GM19043 (cell line): ENCODE measurements at regions not wholly inside any gene's neighbourhood (a gene's known extent, or its start where the extent isn't known, plus 50 kb on each side); places are given as distances from the start of the nearest gene placed in this dataset.
"Not testable (repeated sequence)": the region's sequence is repeated elsewhere in the genome, so short reads cannot be mapped to it uniquely, and the experiment has no call there.

Experiments
- ATAC-seq: cut with Tn5 transposase; IDR thresholded peaks from one replicate; pipeline ENCODE4 v1.9.1; 2021; ENCODE audit warnings: low read depth; ENCODE audit not compliant: unreplicated experiment

DNA sequence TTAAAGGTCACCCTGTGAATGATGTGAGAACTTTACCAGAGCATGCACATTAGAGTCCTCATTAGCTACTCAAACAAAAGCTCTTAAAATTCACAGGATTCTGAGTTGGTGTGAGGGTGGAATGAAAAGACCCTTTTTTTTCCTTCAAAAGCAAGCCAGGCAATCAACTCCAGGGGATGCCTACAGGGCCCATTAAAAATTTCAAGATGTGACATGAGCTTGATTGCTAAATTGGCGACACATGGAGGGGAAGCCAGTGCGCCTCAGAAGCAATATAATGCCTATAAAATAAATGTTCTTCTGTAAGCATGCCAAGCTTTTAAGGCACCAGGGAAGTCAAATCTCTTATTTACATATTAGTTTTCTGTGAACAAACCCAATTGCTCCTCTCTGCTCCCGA is 328.8 kb upstream of the SUCLG2 start:
- ATAC-seq, result no peak

DNA sequence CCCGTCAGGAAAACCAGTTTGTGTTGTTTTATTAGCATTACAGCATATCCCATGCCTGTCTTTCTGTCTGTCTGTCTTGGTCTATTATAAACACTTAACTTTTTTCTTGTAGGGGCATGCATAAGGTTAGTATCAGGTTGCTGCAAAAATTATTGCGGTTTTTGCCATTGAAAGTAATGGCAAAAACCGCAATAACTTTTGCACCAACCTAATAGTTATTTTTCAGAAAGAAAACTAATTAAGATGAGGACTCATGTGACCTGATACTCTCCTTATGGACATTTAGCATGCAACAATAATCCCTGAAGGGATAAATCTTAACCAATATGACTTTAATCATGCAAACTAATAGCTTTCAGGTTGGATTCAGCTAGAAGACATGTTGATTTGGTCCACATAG is 326.7 kb upstream of the SUCLG2 start:
- no peak for ATAC-seq

DNA sequence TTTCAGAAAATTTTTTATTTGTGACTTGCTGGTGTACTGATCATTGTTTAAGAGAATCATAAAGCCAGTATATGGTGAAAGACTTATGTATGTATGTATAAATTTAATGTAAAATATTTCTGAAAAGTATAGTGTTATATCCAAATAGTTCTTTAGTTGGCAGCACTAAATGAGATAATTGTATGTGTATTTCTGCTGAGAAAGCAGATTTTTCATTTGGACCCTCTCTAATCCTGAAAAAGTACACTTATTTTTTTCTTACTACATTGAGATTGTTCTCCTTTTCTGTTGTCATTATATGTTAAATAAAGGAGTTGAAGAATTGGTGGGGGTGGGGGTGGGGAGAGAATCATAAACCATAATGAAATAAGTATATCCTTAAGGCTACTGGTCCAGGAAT is 324.9 kb upstream of the SUCLG2 start:
- no peak for ATAC-seq

DNA sequence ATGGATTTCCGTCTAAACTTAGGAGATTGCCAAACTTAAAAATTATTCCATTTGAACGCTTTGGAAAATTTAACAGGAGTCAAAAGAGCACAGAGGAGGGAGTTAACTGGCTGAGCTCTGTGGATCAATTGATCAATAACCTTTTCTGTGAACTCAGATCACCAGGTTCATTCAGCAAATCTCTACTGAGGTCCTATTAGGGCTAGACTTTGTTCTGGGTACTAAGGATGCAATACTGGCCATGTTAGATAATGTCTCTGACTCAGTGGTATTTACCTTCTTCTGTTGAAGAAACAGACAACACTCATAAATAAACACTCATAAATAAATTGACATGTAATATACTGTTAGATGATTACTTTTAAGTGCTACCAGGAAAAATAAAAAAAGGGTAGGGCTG is 323.4 kb upstream of the SUCLG2 start:
- no peak for ATAC-seq

DNA sequence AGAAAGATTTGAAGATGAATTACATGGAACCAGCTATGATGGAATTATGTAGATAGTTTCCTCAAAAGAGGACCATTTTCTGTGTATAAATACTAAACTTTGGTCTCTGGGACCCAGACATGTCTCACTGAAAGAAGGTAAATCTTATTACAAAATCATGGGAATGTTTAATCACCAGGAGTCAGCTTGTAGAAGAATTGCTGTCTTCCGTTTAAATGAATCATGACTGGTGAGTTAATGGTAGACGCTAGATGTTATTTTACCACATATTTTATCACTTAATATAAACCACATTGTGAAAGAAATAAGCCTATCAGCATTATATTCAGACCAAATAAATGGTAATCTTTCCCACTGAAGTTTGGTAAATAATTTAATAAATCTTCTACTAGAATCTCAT is 322.3 kb upstream of the SUCLG2 start:
- no peak for ATAC-seq

DNA sequence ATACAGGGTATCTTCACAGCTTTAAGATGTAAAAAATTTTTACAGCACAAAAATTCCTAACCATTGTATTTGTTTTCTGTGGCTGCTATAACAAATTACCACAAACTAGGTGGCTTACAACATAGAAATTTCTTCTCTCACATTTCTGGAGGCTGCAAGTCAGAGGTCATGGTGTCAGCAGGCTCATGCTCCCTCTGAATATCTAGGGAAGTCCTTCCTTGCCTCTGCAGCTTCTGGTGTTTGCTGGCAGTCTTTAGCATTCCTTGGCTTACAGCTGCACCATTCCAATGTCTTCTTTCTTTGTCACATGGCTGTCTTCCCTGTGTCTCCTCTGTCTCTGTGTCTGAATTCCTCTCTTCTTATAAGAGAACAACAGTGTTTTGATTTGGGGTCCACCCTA is 310.2 kb upstream of the SUCLG2 start:
- no peak for ATAC-seq

DNA sequence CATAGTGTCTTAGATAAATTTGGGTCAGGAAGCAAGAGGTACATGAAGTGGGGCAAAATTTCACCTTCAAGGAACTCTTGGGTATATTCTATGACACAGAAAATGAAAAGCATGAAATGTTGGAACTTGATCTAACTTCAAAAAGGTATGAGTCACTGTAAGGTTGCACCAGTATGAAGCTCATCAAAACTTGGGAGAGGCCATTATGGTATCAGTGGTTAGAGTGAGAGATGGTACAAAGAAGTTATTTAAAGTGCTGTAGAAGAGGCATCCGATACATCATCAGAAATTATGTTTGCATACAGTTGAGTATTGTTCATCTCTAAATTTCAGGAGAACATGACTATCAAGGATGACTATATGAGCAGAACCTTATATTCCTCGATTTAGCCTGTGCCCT is 302.9 kb upstream of the SUCLG2 start:
- no peak for ATAC-seq

DNA sequence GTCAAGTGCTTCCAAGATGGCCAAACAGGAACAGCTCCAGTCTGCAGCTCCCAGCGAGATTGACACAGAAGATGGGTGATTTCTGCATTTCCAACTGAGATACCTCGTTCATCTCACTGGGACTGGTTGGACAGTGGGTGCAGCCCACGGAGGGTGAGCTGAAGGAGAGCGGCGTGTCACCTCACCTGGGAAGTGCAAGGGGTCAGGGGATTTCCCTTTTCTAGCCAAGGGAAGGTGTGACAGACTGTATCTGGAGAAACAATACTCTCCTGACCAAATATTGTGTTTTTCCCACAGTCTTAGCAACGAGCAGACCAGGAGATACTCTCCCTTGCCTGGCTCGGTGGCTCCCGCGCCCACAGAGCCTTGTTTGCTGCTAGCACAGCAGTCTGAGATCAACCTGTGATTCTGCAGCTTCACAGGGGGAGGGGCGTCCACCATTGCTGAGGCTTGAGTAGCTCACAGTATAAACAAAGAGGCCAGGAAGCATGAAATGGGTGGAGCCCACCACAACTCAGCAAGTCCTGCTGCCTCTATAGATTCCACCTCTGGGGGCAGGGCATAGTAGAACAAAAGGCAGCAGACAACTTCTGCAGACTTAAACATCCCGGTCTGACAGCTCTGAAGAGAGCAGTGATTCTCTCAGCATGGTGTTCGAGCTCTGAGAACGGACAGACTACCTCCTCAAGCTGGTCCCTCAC is 293.5 kb upstream of the SUCLG2 start:
- no peak for ATAC-seq

DNA sequence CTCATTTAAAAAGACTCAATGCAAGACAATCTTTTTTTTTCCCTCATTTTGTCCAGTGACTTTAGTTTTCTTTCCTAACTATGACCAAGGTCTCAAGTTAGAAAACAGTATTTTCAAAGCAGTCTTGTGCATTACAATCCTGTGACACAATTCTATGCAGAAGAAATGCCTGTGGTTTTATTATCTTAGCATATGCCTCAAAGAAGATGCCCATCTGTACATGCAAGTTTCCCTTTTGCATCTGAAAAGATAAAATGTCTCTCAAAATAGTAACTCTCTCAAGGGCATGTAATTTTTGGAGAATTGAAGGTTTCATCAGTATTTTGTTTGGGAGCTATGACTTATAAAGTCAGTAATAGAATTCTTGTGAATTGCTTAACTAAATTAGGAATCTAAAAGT is 292.0 kb upstream of the SUCLG2 start:
- ATAC-seq, result no peak

DNA sequence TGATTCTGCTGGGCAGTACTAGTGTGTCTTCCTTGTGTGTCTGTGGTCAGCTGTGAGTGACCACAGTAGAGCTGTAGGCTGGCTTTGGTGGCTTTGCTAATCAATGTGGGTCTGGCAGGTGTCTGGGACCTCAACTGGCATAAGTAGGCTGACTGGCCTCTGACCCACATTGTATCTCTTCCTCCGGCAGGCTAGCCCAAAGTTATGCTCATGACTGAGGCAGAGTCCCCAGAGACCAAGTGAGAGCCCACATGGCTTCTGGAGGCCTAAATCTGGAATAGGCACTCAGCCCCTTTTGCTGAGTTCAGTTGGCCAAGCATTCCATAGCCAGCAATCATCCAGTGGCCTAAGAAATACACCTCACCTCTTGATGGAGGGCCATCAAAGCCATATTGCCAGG is 289.1 kb upstream of the SUCLG2 start:
- ATAC-seq, result no peak

DNA sequence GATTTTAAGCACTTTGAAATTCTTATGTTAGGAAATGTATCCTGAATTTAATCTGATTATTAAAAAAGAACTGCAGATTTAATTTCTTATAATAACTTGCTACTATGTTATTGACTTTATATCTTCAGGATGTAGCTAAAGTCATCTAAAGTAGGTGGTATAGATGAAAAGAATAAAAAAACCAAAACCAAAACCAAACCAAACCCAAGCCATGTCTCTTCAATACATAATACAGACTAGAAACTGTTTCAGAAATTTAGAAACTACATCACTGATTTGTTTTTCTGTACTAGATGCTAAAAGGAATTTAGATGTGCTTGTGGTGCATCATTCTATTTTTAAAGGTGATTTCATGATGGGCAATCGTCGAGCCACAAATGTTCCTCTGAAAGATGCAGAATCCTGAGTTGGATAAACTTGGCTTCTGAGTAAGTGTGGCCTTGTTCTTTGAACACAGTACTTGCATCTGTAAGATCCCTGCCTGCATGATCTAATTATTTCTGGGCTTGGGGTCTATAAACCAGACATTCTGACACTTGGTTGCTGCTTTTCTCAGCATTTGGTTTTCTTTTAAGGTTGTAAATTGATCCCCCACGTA is 287.1 kb upstream of the SUCLG2 start:
- no peak for ATAC-seq

DNA sequence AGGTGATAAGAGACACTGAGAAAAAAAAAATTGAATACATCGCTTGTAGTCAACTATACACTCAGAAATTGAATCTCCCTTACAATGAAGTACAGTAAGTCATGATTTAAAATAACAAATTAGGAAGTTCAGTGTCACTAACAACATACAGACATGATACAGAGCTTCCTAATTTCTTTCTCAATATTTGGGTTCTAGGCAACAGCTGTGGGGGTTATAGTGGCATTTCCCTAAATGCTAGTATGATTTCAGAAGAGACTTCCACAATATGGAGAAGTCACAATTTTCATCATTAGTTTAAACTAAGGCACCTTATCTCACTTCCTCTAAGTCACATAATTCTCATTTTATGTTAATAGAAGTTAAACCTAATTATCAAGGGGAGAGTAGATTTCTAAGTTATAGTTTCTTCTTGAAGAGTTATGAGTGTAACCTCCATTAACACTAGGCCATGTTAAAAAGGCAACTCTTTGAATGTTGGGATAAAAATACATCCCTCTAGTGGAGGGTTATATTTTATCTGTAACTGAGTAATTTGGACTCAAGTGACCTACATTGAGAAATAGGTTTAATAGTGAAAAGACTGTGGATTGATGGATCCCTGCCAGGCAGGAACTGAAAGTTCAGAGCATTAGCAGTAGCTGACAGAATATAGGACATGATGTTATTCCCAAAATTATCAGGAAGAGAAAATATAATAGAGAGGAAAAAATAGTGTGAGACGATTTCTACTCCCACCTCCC is 286.0 kb upstream of the SUCLG2 start:
- no peak for ATAC-seq

DNA sequence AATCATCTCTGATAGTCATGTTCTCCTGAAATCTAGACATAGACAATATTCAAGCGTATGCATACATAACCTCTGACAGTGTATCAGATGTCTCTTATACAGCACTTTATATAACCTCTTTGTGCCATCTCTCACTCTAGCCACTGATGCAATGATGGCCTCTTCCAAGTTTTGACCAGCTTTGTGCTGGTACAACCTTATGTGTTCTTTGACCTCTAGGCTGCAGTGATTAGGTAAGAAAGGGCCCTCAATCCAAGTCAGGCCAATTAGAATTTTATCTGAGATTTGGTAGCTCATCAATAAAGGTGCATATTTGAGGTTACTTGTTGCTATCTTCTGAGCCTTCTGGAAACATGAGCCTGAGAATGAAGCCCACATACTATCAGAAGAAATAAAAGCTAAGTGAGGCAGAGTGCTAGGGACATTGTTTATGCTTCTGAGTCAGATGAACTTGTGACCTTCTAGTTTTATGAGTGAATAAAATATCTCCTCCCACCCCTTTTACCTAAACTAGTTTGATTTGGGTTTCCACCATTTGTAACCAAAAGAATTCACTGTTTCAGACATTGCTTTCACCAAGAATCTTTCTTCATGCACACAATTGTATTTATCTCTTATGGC is 283.2 kb upstream of the SUCLG2 start:
- no peak for ATAC-seq

DNA sequence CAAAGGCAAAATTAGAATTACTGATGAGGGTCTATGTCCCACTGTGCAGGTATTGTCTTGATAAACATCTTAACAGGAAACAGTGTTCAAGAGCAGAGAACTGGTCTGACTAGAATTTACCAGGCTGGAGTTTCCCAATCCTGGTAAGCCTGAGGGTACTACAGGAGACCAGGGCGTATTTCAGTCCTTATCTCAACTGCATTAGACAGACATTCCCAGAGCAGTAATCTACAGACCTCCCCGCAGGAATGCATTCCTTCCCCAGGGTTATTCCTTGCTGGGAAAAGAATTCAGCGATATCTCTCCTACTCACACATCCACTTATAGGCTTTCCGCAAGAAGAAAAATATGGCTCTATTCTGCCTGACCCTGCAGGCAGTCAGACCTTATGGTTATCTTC is 276.0 kb upstream of the SUCLG2 start:
- not testable (repeated sequence) for ATAC-seq

DNA sequence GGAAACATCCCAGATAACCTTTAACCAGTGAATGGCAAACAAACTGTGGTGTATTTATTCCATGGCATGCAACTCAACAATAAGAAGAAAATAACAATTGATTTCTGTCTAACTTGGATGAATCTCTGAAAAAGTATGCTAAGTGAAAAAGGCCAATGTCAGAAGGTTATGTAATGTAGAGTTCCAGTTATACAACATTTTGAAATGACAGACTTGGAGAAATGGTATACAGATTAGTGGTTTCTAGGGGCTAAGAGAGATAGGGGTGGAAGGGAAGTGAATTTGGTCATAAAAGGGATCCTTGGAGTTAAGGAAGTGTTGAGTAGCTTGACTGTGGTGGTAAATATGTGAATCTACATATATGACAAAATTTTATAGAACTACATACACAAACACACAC is 269.4 kb upstream of the SUCLG2 start:
- ATAC-seq, result no peak

DNA sequence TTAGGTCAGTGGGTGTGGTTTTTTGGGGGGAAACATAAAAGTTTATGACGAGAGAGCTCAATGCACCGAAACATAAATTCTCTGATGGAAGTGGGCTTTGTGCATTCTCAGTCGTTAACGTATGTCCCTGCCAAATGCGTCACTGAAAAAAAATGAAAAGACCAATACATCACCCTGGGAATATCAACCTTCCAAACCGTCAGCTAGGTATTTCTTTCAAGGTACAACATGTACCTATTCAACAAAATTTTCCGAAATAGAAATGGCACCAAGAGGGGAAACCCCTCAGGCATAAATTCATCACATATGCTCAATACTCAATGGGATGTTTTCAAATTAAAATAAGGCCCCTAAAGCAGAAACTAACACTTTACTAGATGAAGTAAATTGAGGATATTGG is 266.6 kb upstream of the SUCLG2 start:
- no peak for ATAC-seq

DNA sequence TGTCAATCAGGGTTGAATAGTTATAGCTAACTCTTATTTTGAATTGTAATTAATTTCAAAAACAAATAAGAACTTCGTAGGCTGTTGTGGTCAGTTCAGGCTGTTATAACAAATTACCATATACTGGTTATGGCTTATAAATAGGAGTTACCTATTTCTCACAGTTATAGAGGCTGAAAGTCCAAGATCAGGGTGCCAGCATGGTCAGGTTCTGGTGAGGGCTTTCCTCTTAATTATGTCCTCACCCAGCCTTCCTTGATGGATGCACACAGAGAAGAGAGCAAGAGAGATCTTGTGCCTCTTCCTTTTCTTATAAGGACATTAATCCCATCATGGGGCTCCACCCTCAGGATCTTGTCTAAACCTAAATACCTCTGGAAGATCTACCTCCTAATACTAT is 265.9 kb upstream of the SUCLG2 start:
- no peak for ATAC-seq

DNA sequence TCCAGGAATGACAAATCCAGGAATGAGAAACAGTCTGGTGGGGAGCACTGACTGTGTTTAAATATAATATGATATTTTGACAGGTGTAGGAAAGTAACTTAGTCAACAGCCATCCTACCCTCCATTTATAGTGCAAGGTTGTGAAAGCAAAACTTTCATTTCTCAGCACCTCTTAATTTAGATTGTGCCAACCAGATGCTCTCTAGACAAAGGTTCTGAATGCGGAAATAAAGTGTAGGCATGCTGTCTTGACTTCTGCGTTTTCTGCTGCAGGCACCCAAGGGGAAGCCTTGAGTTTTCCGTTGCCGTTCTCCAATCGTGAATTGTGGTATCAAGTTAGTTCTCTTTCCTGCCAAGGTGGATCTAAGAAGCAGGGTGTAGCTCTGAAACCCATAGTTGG is 261.9 kb upstream of the SUCLG2 start:
- ATAC-seq, result no peak

DNA sequence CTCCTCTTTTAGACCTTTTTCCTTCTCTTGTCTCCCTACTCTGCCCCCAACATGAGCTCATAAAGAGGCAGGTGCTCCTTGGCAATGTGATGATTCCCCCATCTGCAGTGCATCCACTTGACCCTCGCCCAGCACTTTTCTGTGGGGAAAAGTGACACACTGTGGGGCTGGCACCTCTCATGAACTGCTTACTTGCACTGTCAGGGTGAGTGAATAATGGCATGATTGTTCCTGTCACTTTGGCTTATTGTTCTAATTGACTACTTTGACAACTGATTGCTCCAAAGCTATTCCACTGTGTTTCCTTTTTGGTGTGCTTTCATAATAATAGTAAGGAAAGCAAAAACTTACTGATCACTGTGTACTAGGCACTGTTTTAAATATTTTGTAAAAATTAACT is 253.3 kb upstream of the SUCLG2 start:
- ATAC-seq, result no peak

DNA sequence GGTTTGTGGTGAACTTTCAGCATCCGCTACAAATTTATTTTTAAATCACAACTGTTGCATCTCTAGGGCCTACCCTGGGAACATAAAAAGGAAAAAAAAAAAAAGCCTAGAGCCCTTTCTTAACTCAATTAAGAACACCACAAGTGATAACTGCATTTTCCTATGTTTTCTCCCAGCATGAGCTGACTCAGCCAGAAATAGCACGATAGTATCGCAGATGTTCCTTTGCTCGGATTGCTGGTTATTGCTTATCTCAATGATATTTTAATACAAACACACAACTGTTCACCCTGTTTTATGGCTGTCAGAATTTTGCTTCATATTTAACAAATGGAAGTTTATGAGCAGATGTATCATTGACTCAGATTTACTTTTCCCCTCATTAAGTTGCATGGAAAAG is 251.8 kb upstream of the SUCLG2 start:
- no peak for ATAC-seq

DNA sequence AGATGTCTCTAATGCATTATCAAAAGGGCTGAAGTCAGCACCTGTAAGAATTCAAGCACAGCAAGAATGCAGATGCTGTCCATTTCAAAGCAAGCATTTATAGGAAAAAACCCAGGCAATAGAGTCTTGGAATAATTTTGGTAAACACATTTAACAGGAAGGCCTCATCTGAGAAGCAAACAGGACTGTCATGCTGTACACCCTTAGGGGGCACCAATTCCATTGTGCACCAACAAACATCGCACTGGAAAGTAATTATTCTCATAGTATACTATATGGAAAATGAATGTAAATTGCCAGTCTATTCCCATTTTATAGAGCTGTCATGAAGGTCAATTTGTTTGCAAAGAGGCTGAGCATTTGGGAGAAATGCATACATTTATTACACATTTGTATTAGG is 247.3 kb upstream of the SUCLG2 start:
- no peak for ATAC-seq

DNA sequence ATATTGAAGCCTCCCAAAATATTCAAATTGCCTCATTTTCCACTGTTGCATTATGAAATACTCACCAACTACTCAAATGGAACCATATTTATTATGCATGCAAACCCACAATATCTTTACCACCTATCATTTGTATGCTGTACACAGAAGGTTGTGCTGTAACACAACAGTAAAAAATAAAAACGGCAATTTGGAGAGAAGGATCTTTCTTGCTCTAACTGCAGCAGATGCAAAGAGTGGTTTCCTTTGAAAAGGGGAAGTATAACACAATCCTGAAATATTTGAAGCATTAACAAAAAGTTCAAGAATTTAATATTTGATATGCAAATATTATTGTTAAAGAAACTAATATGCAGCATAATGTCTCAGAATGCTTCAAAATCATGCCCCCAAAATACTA is 244.5 kb upstream of the SUCLG2 start:
- ATAC-seq, result no peak
